ENCODE measurements at regions not wholly inside any gene's neighbourhood (a gene's known extent, or its start where the extent isn't known, plus 50 kb on each side); places are given as distances from the start of the nearest gene placed in this dataset.

GRCh38 chr13:67651908-67652465 is 421.9 kb upstream of the PCDH9 start:
- Histone ChIP-seq H3K36me3 (ENCODE audit: control insufficient read depth in 4 of 4, insufficient read depth in 3 of 4, low read depth in 1 of 4, low read length in 3 of 4) (no peaks in the 10 kb centered on the region), H3K4me1 (ENCODE audit: control insufficient read depth in 4 of 4, insufficient read depth in 4 of 4, low read length in 3 of 4) (no peaks in the 10 kb centered on the region), H3K27me3 (ENCODE audit: control insufficient read depth in 4 of 4, insufficient read depth in 4 of 4, low read length in 3 of 4) (no peaks in the 10 kb centered on the region), H3K4me3 (ENCODE audit: low read depth in 1 of 3, low read length in 3 of 3) (no peak overlapping the region), H3K9me3 (ENCODE audit: control insufficient read depth in 4 of 4, low read length in 3 of 4) (no peaks in the 10 kb centered on the region), H3K9ac (ENCODE audit: low read depth in 1 of 2, low read length in 2 of 2) (no peak overlapping the region), H3K27ac (ENCODE audit: low read depth in 1 of 2, low read length in 2 of 2) (no peak overlapping the region)
- WGBS, result 23% methylated on average over 3 of the region's 3 CpGs
- no peak for DNase-seq (ENCODE audit: low spot score)
- TF ChIP-seq MAX (IDR thresholded peaks at IDR 0.05) (no peak), JUND (IDR thresholded peaks at IDR 0.05) (no peak), FOXA2 (IDR thresholded peaks at IDR 0.05) (no peak), HNF4A (conservative IDR thresholded peaks at IDR 0.05) (no peak), SP1 (IDR thresholded peaks at IDR 0.05) (no peak)
- TF ChIP-seq, protein P1, sequence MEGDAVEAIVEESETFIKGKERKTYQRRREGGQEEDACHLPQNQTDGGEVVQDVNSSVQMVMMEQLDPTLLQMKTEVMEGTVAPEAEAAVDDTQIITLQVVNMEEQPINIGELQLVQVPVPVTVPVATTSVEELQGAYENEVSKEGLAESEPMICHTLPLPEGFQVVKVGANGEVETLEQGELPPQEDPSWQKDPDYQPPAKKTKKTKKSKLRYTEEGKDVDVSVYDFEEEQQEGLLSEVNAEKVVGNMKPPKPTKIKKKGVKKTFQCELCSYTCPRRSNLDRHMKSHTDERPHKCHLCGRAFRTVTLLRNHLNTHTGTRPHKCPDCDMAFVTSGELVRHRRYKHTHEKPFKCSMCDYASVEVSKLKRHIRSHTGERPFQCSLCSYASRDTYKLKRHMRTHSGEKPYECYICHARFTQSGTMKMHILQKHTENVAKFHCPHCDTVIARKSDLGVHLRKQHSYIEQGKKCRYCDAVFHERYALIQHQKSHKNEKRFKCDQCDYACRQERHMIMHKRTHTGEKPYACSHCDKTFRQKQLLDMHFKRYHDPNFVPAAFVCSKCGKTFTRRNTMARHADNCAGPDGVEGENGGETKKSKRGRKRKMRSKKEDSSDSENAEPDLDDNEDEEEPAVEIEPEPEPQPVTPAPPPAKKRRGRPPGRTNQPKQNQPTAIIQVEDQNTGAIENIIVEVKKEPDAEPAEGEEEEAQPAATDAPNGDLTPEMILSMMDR (IDR thresholded peaks at IDR 0.05; ENCODE audit: low read depth, low read length, missing input control), result no peak

DNA sequence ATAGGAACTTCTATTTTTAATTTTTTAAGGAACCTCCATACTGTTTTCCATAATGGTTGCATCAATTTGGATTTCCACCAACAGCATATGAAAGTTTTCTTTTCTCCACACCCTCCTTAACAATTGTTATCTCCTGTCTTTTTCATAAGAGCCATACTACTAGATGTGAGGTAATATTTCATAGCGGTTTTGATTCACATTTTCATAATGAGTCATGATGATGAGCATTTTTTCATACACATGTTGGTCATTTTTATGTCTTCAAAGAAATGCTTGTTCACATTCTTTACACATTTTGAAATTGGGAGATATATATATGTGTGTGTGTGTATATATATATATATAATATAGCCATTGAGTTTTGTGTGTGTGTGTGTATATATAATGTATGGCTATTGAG is 420.3 kb upstream of the PCDH9 start:
- Histone ChIP-seq H3K36me3 (ENCODE audit: control insufficient read depth in 4 of 4, insufficient read depth in 3 of 4, low read depth in 1 of 4, low read length in 3 of 4) (no peaks in the 10 kb centered on the region), H3K27ac (ENCODE audit: low read depth in 1 of 2, low read length in 2 of 2) (no peak overlapping the region), H3K9me3 (ENCODE audit: control insufficient read depth in 4 of 4, low read length in 3 of 4) (no peaks in the 10 kb centered on the region), H3K4me1 (ENCODE audit: control insufficient read depth in 4 of 4, insufficient read depth in 4 of 4, low read length in 3 of 4) (no peaks in the 10 kb centered on the region), H3K27me3 (ENCODE audit: control insufficient read depth in 4 of 4, insufficient read depth in 4 of 4, low read length in 3 of 4) (no peaks in the 10 kb centered on the region), H3K9ac (ENCODE audit: low read depth in 1 of 2, low read length in 2 of 2) (no peak overlapping the region), H3K4me3 (ENCODE audit: low read depth in 1 of 3, low read length in 3 of 3) (no peak overlapping the region)
- no peak for DNase-seq (ENCODE audit: low spot score)
- TF ChIP-seq FOXA2 (IDR thresholded peaks at IDR 0.05), result no peak
- no peak for TF ChIP-seq FOXA1 (IDR thresholded peaks at IDR 0.05)
- no peak for TF ChIP-seq ATF3 (IDR thresholded peaks at IDR 0.05)
- no peak for TF ChIP-seq MAX (IDR thresholded peaks at IDR 0.05)
- TF ChIP-seq NR2F2 (IDR thresholded peaks at IDR 0.05), result no peak
- no peak for TF ChIP-seq YY1 (IDR thresholded peaks at IDR 0.05)
- no peak for TF ChIP-seq RAD21 (IDR thresholded peaks at IDR 0.05)
- TF ChIP-seq SP1 (IDR thresholded peaks at IDR 0.05), result no peak
- TF ChIP-seq, protein P1 (IDR thresholded peaks at IDR 0.05; ENCODE audit: low read depth, low read length, missing input control), result no peak
- no peak for TF ChIP-seq HNF4A (conservative IDR thresholded peaks at IDR 0.05)
- WGBS, result 77% methylated on average over 1 of the region's 1 CpG

GRCh38 chr13:67645874-67646467 is 415.8 kb upstream of the PCDH9 start:
- no peak overlapping the region for H3K4me3 ChIP-seq (ENCODE audit: low read depth in 1 of 3, low read length in 3 of 3)
- H3K27ac ChIP-seq (ENCODE audit: low read depth in 1 of 2, low read length in 2 of 2), result no peak overlapping the region
- no peaks in the 10 kb centered on the region for H3K36me3 ChIP-seq (ENCODE audit: control insufficient read depth in 4 of 4, insufficient read depth in 3 of 4, low read depth in 1 of 4, low read length in 3 of 4)
- H3K9ac ChIP-seq (ENCODE audit: low read depth in 1 of 2, low read length in 2 of 2), result no peak overlapping the region
- H3K9me3 ChIP-seq (ENCODE audit: control insufficient read depth in 4 of 4, low read length in 3 of 4), result no peaks in the 10 kb centered on the region
- 65% methylated on average over 4 of the region's 4 CpGs for WGBS
- no peak for DNase-seq (ENCODE audit: low spot score)
- H3K27me3 ChIP-seq (ENCODE audit: control insufficient read depth in 4 of 4, insufficient read depth in 4 of 4, low read length in 3 of 4), result no peaks in the 10 kb centered on the region
- H3K4me1 ChIP-seq (ENCODE audit: control insufficient read depth in 4 of 4, insufficient read depth in 4 of 4, low read length in 3 of 4), result no peaks in the 10 kb centered on the region
- no peak for TF ChIP-seq MAX (IDR thresholded peaks at IDR 0.05)
- no peak for TF ChIP-seq GABPA (IDR thresholded peaks at IDR 0.05 in 1 of 2, conservative IDR thresholded peaks at IDR 0.05 in 1 of 2)
- TF ChIP-seq JUND (IDR thresholded peaks at IDR 0.05), result no peak
- TF ChIP-seq HNF4G (IDR thresholded peaks at IDR 0.05), result no peak
- no peak for TF ChIP-seq EGR1 (IDR thresholded peaks at IDR 0.05; ENCODE audit: low read depth in 2 of 2)
- no peak for TF ChIP-seq ATF3 (IDR thresholded peaks at IDR 0.05)
- no peak for TF ChIP-seq NR2F2 (IDR thresholded peaks at IDR 0.05)
- no peak for TF ChIP-seq YY1 (IDR thresholded peaks at IDR 0.05)
- TF ChIP-seq, protein P2, sequence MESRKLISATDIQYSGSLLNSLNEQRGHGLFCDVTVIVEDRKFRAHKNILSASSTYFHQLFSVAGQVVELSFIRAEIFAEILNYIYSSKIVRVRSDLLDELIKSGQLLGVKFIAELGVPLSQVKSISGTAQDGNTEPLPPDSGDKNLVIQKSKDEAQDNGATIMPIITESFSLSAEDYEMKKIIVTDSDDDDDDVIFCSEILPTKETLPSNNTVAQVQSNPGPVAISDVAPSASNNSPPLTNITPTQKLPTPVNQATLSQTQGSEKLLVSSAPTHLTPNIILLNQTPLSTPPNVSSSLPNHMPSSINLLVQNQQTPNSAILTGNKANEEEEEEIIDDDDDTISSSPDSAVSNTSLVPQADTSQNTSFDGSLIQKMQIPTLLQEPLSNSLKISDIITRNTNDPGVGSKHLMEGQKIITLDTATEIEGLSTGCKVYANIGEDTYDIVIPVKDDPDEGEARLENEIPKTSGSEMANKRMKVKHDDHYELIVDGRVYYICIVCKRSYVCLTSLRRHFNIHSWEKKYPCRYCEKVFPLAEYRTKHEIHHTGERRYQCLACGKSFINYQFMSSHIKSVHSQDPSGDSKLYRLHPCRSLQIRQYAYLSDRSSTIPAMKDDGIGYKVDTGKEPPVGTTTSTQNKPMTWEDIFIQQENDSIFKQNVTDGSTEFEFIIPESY (IDR thresholded peaks at IDR 0.05), result no peak
- TF ChIP-seq FOXA1 (IDR thresholded peaks at IDR 0.05), result no peak
- TF ChIP-seq TAF1 (conservative IDR thresholded peaks at IDR 0.05), result no peak
- TF ChIP-seq, protein P1 (IDR thresholded peaks at IDR 0.05; ENCODE audit: low read depth, low read length, missing input control), result no peak
